GM12878 (cell line): ENCODE measurements at regions not wholly inside any gene's neighbourhood (a gene's known extent, or its start where the extent isn't known, plus 50 kb on each side); places are given as distances from the start of the nearest gene placed in this dataset.

Experiments used
- ATAC-seq: fragments of 200-7000 bp; cut with Tn5 transposase; 3 replicates; pipeline ENCODE4 v1.9.1; 2020; ENCODE audit warnings: mild to moderate bottlenecking, moderate library complexity
- BruUV-seq: library from RNA; stranded (reverse); fragments of 400-500 nt; replicated peaks from 2 replicates; lab custom pipeline; 2021; lab: Mats Ljungman, UMichigan
- CTCF ChIA-PET: fragments of 300-600 bp; sonication (Branson Sonifier 250); formaldehyde crosslinking; extraction: SDS; loops from one replicate; lab custom pipeline; 2021; ENCODE audit warnings: inconsistent platforms; lab: Yijun Ruan, JAX
- POLR2A ChIA-PET: fragments of 350-600 bp; formaldehyde crosslinking; extraction: SDS; loops from one replicate; lab custom pipeline; 2021; ENCODE audit warnings: inconsistent platforms; lab: Charles Lee
- RAD21 ChIA-PET: fragments of 300-600 bp; sonication (Branson Sonifier 250); formaldehyde crosslinking; loops from one replicate; lab custom pipeline; 2023; ENCODE audit warnings: antibody characterized with exemption; ENCODE audit not compliant: unreplicated experiment; lab: Charles Lee
- SMC1A ChIA-PET: fragments of 300-600 bp; sonication (Branson Sonifier 250); formaldehyde crosslinking; loops from one replicate; lab custom pipeline; 2023; ENCODE audit not compliant: unreplicated experiment, uncharacterized antibody; lab: Charles Lee
- DNase-seq: peaks from one replicate; pipeline ENCODE4 v3.0.0-alpha.2; 2011; ENCODE audit warnings: low read depth, low spot score
- FAIRE-seq: peaks from 3 replicates; lab custom pipeline; 2011; peaks lifted over from hg19 to GRCh38; lab: Jason Lieb, UNC
- H2AFZ ChIP-seq: 2 replicates; pipeline ENCODE4 v1.6.0; 2011; ENCODE audit warnings: low read depth, low read length, control low read depth; ENCODE audit not compliant: control insufficient read depth
- H3K27ac ChIP-seq: 2 replicates; pipeline ENCODE4 v1.5.1; 2011; ENCODE audit warnings: control low read depth; ENCODE audit not compliant: control insufficient read depth, insufficient read depth
- H3K27me3 ChIP-seq, 2 experiments: replicated peaks in 1 of 2; 2 replicates each; pipeline versions ENCODE4 v1.6.0 to v1.6.1; 2011; ENCODE audit warnings: low read length in 1 of 2; ENCODE audit not compliant: control insufficient read depth in 2 of 2, insufficient read depth in 2 of 2
- H3K36me3 ChIP-seq, 2 experiments: 2 replicates each; pipeline ENCODE4 v1.5.1; 2011; ENCODE audit warnings: low read length in 1 of 2; ENCODE audit not compliant: control insufficient read depth in 2 of 2, insufficient read depth in 2 of 2
- H3K4me1 ChIP-seq: 2 replicates; pipeline ENCODE4 v1.6.1; 2011; ENCODE audit warnings: mild to moderate bottlenecking, low read length, moderate library complexity, mixed read lengths; ENCODE audit not compliant: control insufficient read depth, insufficient read depth
- H3K4me2 ChIP-seq: 2 replicates; pipeline ENCODE4 v1.6.0; 2011; ENCODE audit warnings: control low read depth; ENCODE audit not compliant: control insufficient read depth, insufficient read depth
- H3K4me3 ChIP-seq: fragments of 200-600 bp; sonication (generic); 2 replicates; pipeline ENCODE4 v1.5.1; 2016
- H3K79me2 ChIP-seq: 2 replicates; pipeline ENCODE4 v1.6.0; 2011; ENCODE audit warnings: low read length; ENCODE audit not compliant: control insufficient read depth, insufficient read depth
- H3K9ac ChIP-seq: 2 replicates; pipeline ENCODE4 v1.8.0; 2011; ENCODE audit warnings: low read length, control low read depth, mixed read lengths; ENCODE audit not compliant: control insufficient read depth, insufficient read depth
- H3K9me3 ChIP-seq: replicated peaks from 3 replicates; pipeline ENCODE4 v1.5.1; 2011; ENCODE audit warnings: mild to moderate bottlenecking, low read length; ENCODE audit not compliant: control insufficient read depth, insufficient read depth
- H4K20me1 ChIP-seq: 2 replicates; pipeline ENCODE4 v1.6.0; 2011; ENCODE audit not compliant: control insufficient read depth, insufficient read depth
- EED ChIP-seq: sonication (generic); IDR thresholded peaks from 2 replicates; pipeline ENCODE4 v1.6.1; 2016; ENCODE audit warnings: antibody characterized with exemption, low read depth
- ELK1 ChIP-seq: IDR thresholded peaks from 2 replicates; pipeline ENCODE4 v1.6.1; 2012; ENCODE audit warnings: low read depth, low read length, improper control_type of control experiment
- HDAC6 ChIP-seq: fragments of 200-600 bp; sonication (generic); IDR thresholded peaks from one replicate; pipeline ENCODE4 v1.8.0; 2017; ENCODE audit warnings: antibody characterized with exemption; ENCODE audit not compliant: unreplicated experiment
- IKZF1 ChIP-seq: fragments of 450-650 bp; conservative IDR thresholded peaks from 2 replicates; pipeline ENCODE4 v1.6.1; 2017; ENCODE audit warnings: antibody characterized with exemption, mild to moderate bottlenecking
- IRF4 ChIP-seq: IDR thresholded peaks from 2 replicates; pipeline ENCODE4 v1.6.1; 2011; ENCODE audit warnings: low read depth, low read length
- MAX ChIP-seq: IDR thresholded peaks from 2 replicates; pipeline ENCODE4 v1.6.1; 2012; ENCODE audit warnings: low read depth, low read length, improper control_type of control experiment
- NKRF ChIP-seq: fragments of 450-650 bp; conservative IDR thresholded peaks from 2 replicates; pipeline ENCODE4 v1.6.1; 2017; ENCODE audit warnings: mild to moderate bottlenecking, moderate library complexity
- RCOR1 ChIP-seq: conservative IDR thresholded peaks from 2 replicates; pipeline ENCODE4 v1.6.1; 2012; ENCODE audit warnings: low read depth, low read length, improper control_type of control experiment
- SMAD5 ChIP-seq: IDR thresholded peaks from 2 replicates; pipeline ENCODE4 v1.6.1; 2016; ENCODE audit warnings: antibody characterized with exemption, low read depth
- TCF3 ChIP-seq: IDR thresholded peaks from 2 replicates; pipeline ENCODE4 v1.6.1; 2012; ENCODE audit warnings: low read depth, mild to moderate bottlenecking, low read length, borderline replicate concordance; ENCODE audit not compliant: insufficient read depth
- USF1 ChIP-seq: IDR thresholded peaks from 2 replicates; pipeline ENCODE4 v1.6.1; 2011; ENCODE audit warnings: borderline replicate concordance, low read depth, mild to moderate bottlenecking, moderate library complexity, mixed read lengths, low read length; ENCODE audit not compliant: insufficient read depth; ENCODE audit errors: extremely low read length
- USF2 ChIP-seq: IDR thresholded peaks from 2 replicates; pipeline ENCODE4 v1.6.1; 2011; ENCODE audit warnings: low read depth, low read length, improper control_type of control experiment, borderline replicate concordance
- ZBED1 ChIP-seq: IDR thresholded peaks from 2 replicates; pipeline ENCODE4 v1.6.1; 2016; ENCODE audit warnings: borderline replicate concordance
- WGBS: methylation state at CpG from one replicate; pipeline ENCODE4 v1.1.6; 2016; ENCODE audit warnings: low lambda C conversion rate; ENCODE audit not compliant: insufficient replicate concordance, insufficient coverage; ENCODE audit errors: missing lambda C conversion rate; 5-methylcytosine and 5-hydroxymethylcytosine counted together
- in situ Hi-C: fragments of 300-500 bp; cut with MboI; formaldehyde crosslinking; loops from 9 replicates; pipeline ENCODE4 v1.14.3; 2018; ENCODE audit warnings: mixed read lengths
- intact Hi-C: fragments of 100-400 bp; cut with micrococcal nuclease; formaldehyde crosslinking; loops from one replicate; pipeline ENCODE4 v1.14.2; 2022; ENCODE audit not compliant: unreplicated experiment

GRCh38 chr22:27100789-27101188 is 443.4 kb downstream of the MIAT start:
- H3K9ac ChIP-seq = no peak overlapping the region
- TF ChIP-seq RCOR1 (no peak), IRF4 (no peak)
- TF ChIP-seq, all 136 proteins: peak for 0
- Histone ChIP-seq H3K4me3 (no peak overlapping the region), H3K36me3 (no peaks in the 10 kb centered on the region), H3K27ac (no peak overlapping the region), H3K27me3 (peaks cover 0 to 6% of the 10 kb centered on the region in 2 experiments; a peak in 2 of 4 replicates), H3K4me1 (no peaks in the 10 kb centered on the region), H3K4me2 (no peak overlapping the region), H4K20me1 (no peaks in the 10 kb centered on the region), H2AFZ (no peak overlapping the region), H3K79me2 (no peaks in the 10 kb centered on the region), H3K9me3 (no peaks in the 10 kb centered on the region)
- ChIA-PET RAD21 (no interaction called here), POLR2A (no interaction called here), SMC1A (no interaction called here), CTCF (no interaction called here)
- no peak for FAIRE-seq
- WGBS = 12% methylated on average over 18 of the region's 18 CpGs
- BruUV-seq = no TSS peak
- DNase-seq = no peak
- ATAC-seq = no peak
- intact Hi-C loops = no loop called here
- in situ Hi-C loops = no loop called here

- Histone ChIP-seq H3K36me3 (no peaks in the 10 kb centered on the region), H3K27me3 (peaks cover 0 to 6% of the 10 kb centered on the region in 2 experiments; a peak in 2 of 4 replicates), H3K4me1 (no peaks in the 10 kb centered on the region), H4K20me1 (no peaks in the 10 kb centered on the region), H3K4me2 (no peak overlapping the region), H3K79me2 (no peaks in the 10 kb centered on the region), H3K27ac (no peak overlapping the region), H2AFZ (no peak overlapping the region), H3K4me3 (no peak overlapping the region), H3K9me3 (no peaks in the 10 kb centered on the region), H3K9ac (no peak overlapping the region)
- SMC1A ChIA-PET = no interaction called here
- in situ Hi-C loops = no loop called here
- ATAC-seq (no peak), FAIRE-seq (no peak), DNase-seq (no peak)
- CTCF ChIA-PET = no interaction called here
- intact Hi-C loops = no loop called here
- TF ChIP-seq MAX (no peak), HDAC6 (no peak), USF1 (no peak), NKRF (no peak), IKZF1 (no peak), SMAD5 (no peak), EED (no peak), ELK1 (no peak), ZBED1 (no peak), TCF3 (no peak), USF2 (no peak)
- BruUV-seq = no TSS peak
- POLR2A ChIA-PET = no interaction called here
- RAD21 ChIA-PET = no interaction called here
- 0% methylated on average over 1 of the region's 1 CpG for whole genome bisulfite sequencing
Measured at GRCh38 chr22:27101288-27101687, 443.9 kb downstream of the MIAT start.
